HG03442 (cell line): ENCODE measurements at regions not wholly inside any gene's neighbourhood (a gene's known extent, or its start where the extent isn't known, plus 50 kb on each side); places are given as distances from the start of the nearest gene placed in this dataset.

ENCODE experiments used
- ATAC-seq: cut with Tn5 transposase; IDR thresholded peaks from one replicate; pipeline ENCODE4 v1.9.1; 2021; ENCODE audit warnings: mild to moderate bottlenecking, moderate library complexity; ENCODE audit not compliant: unreplicated experiment

DNA sequence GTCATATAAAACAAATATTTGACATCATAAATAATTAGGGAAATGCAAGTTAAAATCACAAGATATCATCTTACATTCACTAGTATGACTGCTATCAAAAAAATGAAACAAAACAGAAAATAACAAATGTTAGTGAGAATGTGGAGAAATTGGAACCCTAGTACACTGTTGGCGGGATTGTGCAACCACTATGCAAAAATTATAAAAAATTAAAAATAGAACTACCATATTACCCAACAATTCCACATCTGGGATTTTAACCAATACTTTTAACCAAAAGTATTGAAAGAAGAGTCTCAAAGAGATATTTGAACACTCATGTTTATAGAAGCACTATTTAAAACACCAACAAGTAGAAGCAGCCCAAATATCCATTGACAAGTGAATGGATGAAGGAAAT is 797.2 kb upstream of the ADAMTS5 start:
- ATAC-seq, result no peak

DNA sequence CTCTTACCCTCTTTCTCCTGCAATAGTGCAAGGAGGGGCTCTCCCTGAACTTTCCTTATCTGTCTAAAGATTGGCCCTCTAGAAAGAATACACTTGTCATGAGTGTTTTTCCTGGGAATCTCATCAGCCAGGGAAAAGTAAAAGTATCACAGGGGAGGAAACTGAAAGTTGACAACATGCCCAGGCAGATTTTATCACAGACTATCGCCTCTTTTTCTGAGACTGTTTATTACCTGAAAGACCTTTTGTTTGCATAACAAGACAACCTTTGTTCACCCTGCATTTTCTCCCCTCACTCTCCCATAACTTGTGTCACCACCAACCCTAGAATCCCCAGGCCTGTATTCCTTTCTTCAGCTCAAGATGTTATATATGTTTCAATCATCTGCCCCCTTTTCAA is 794.7 kb upstream of the ADAMTS5 start:
- ATAC-seq, result no peak

DNA sequence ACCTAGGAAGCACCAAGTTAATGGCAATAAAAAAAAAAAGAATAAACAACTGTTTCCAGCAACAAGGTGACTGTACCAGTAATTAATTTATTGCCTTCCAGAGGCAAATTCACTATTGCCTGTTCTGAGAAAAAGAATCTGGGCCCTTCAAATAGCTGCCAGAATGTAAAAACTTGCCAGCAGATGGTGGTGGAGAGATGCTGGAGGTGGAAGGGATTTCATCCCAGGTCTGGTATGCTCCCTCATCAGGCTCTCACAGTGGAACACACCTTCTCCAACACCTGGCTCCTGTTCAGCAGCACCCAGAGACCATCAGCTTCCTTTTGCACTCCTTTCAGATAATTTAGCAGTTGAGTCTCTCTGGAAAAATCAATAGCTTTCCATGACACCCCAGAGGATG is 792.9 kb upstream of the ADAMTS5 start:
- ATAC-seq, result no peak

DNA sequence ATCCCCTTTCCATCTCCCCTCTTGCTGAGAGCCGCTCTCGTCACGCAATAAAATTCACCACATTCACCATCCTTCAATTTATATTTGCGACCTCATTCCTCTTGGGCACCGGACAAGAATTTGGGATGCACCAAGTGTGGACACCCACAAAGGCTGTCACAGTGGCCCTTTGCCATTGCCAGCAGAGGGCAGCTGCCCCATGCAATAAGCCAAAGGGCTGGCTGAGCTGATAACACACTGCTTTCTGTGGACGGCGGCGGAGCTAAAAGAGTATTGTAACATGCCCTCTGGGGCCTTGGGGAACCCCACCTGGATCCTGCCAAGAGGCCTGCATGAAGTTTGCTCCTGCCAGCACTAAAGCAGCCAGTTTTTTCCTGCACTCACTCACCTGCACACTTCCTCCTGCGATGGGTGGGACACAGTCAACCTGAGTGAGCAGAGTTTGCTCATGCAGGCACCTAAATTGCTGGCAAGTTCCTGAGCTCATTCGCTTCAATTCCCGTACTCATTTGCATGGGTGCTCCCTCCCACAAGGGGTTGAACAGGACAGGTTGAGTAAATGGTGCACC is 792.3 kb upstream of the ADAMTS5 start:
- no peak for ATAC-seq

DNA sequence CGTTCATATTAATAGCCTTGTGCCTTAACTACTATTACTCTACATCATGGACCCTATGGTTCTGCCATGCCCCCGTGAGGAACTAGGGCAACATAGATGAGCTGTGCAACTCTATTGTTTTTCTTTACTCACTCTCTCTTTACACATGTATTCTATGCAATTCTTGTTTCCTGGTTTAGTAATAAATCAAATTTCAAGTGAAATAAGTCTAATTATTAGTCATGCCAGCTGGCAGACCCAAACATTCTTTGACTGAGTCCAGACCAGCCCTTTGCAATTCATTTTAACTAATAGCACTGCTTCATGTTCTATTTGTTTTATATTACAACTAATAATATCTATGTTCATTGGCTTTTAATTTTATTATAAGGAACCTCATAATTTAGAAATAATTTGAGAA is 789.3 kb upstream of the ADAMTS5 start:
- no peak for ATAC-seq

DNA sequence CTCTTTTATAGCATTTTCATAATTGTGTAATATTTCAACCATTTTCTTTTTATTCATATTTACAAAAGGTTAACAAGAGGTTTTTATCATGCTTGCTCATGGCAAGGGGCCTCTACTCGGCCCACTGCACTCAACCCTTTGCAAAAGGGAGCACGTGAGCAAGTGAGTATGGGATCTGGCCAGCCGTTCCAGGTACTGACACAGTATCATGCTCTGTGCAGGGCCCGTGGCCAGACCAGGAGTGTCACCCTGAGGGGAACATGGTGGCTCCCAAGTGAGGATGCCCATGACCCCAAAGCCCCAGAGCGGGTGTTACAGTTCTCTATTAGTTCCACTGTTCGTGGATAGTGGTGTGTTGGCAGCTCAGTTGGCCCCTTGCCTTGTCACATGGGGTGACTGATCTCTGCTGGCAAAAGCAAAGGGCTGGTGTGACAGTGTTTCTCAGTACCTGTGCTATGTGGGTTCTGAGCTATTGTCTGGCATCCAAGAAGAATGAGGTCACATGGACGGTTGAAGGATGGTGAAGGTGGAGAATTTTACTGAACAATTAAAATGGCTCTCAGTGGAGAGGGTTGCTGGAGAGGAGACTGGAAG is 777.2 kb upstream of the ADAMTS5 start:
- no peak for ATAC-seq

DNA sequence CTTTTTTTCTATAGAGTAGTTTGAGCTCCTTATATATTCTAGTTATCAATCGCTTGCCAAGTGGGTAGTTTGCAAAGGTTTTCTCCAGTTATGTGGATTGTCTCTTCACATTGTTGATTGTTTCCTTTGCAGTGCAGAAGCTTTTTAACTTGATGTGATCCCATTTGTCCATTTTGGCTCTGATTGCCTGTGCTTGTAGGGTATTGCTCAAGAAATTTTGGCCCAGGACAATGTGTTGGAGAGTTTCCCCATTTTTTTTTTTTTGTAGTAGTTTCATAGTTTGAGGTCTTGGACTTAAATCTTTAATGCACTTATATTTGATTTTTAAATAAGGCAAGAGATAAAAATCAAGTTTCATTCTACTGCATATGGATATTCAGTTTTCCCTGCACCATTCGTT is 774.8 kb upstream of the ADAMTS5 start:
- no peak for ATAC-seq

DNA sequence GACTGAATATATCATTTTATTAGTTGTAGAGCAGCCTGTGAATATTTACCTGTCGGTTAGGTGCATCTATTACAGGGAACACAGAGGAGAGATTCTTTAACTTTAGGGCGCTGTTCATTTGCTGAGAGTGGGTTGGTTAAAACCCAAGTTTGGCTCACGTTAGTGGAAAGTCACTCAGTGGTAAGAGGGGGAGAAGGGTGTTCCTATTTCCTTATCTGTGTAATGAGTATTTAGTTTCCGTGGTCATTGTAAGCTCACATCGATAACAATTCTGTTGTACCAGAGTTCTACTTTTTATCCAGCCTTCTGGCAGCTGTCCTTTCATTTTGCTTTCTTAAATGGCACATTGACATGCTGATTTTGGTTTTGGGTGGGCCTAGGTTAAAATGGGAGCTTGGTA is 773.2 kb upstream of the ADAMTS5 start:
- ATAC-seq, result no peak

DNA sequence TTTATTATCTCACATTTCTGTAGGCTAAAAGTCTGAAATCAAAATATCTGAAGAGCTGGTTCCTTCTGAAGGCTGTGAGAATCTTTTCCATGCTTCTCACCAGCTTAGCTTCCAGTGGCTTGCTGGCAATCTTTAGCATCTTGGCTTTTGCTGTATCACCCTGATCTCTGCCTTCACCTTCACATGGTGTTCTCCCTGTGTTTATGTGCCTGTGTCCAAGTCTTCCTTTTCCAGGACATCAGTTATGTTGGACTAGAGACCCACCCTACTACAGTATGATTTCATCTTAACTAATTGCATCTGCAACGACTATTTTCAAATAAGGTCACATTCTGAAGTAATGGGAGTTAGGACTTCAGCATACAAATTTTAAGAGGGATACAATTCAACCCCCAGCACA is 772.3 kb upstream of the ADAMTS5 start:
- ATAC-seq, result no peak

DNA sequence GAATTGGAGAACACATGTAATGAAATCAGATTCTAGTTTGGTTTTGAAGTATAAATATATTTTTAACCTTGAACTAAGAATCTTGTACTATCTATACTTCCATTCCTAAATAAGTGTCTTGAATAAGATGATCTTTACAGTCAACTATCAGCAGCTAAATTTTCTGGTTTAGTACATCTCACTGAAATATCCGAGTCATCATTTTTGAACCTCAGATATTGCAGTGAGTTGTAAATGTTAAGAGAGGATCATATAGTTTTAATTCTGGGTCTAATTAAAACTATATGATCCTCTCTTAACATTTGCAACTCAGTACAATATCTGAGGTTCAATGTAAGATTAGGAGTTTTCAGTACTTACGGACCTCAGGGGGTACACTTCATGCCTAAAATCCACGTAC is 768.8 kb upstream of the ADAMTS5 start:
- no peak for ATAC-seq

DNA sequence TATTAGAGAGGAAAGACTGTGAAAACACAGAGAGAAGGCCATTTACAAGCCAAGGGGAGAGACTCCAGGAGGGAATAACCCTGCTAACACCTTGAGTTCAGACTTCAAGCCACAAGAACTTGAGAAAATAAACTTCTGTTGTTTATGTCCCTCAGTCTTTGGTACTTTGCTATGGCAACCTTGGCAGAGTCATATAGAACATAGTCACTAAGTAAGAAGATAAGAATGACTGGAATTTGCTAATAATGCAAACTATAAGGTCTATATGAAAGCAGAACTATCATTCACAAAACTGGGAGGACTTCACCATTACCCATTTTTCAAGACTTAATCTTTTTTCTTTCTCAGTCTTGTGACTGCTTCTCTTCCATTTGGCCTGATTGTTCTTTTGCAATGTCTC is 767.3 kb upstream of the ADAMTS5 start:
- ATAC-seq, result no peak

DNA sequence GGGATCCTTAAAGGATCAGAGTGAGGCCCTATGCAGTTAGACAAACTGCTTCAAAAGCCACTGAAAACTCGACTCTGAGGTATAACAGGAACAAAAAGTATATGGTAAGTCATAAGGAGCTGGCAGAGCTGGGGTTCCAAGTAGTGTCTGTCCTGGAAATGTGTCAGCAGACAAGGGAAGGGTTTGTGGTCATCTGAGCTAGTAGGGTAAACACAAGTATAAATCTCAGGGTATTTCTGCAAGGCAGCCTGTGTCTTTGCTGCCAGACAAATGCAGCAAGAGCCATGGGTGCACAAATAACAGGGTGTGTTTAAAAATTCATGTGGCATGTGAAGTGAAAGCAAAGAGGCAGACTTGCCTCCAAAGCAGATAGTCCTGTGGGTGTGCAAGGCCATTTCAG is 759.0 kb upstream of the ADAMTS5 start:
- ATAC-seq, result no peak

DNA sequence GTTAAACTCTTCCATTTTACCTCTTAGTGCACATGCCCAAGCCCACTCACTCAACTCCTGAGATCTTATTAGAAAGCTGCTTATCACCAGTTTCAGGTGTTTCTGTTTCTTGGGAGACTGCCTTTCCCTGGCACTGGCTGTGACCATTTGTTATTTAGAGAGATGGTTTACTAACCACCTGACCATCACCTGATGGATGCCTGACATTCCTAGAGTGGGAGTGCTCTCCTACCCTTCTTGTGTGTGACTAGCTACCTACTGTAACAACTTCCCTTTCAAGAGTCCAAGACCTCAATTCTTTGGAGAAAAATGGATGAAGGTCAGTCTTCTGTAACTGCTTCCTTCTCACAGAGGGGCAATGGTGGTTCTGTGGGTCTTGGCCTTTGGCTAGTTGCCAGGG is 755.2 kb upstream of the ADAMTS5 start:
- no peak for ATAC-seq

DNA sequence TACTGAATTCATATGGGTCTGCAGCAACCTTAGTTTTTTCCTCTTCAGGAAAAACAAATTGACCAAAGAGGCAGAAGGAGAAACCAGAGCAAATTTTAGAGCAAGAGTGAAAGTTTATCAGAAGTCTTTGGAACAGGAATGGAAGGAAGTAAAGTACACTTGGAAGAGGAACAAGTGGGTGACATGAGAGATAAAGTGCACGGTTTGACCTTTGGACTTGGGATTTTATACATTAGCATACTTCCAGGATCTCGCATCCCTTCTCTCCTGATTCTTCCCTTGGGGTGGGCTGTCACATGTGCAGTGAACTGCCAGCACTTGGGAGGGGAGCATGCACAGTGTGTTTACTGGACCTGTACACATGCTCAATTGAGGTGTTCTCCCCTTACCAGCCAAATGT is 754.8 kb upstream of the ADAMTS5 start:
- no peak for ATAC-seq

DNA sequence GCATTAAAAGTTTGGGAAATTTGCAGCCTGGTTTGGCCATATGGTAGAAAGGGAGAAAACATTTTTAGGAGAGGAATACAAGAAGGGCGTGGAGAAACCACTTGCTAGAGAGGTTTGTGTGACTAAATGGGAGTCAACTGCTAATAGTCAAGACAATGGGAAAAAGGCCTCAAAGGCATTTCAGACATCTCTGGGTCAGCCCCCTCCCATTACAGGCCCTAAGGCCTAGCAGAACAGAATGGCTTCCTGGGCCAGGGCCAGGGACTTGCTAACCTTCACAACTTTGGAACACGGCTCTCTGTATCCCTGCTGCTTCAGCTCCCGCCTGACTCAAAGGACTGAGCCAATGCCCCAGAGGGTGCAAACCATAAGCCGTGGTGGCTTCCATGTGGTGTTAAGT is 752.3 kb upstream of the ADAMTS5 start:
- ATAC-seq, result no peak

DNA sequence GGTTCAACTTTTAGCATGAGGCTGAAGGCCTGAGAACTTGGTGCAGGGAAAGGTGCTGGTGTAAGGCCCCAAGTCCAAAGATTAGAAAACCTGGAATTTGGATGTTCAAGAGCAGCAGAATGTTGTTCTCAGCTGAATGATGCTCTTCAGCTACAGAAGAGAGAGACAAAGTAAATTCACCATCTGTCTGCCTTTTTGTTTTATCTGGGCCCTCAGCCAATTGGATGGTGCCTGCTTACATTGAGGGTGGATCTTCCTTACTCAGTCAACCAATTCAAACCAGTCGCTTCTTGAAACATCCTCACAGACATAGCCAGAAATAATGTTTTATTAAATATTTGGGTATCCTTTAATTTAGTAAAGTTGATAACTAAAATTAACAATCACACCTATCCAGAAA is 748.2 kb upstream of the ADAMTS5 start:
- no peak for ATAC-seq

DNA sequence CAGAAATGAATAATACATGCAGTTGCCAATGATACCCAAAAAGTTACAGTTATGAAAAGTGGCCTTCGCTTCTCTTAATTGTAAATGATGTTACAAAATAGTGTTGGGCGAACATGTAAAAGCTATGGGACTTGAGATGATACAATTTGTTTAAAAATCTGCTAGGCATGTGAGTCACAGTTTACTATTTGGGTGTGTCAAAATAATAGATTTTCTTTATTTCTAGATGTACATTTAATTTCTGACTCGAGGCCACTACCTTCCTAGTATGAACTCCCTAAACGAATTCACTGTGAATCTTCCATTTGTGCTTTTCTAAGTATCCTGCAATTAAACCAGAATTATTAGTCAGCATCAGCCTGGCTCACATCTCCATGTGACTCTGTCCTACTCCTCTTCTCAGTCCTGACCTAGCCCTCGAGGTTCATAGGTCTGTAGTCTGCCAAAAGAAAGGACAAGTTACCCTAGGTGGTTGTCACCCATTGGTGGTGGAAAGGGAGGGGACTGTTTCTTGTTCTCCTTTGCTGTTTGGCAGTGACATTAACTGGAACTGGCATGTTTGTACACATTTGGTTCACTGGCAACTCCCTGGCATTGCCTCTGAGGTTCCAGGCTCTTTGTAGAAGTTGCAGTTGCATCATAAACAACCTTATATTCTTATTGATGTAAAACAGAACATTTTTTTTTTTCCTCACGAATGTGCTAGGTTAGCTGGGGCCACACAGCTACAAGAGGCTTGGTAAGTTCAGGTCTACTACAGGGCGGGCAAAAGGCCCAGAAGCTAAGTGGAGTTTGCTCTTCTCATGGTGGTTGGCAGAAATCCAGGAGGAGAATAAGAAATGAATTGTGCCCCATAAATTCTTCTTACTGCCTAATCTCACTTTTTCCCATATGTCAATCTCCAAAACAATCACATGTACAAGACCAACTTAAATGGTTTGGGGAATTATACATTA is 746.5 kb upstream of the ADAMTS5 start:
- no peak for ATAC-seq

DNA sequence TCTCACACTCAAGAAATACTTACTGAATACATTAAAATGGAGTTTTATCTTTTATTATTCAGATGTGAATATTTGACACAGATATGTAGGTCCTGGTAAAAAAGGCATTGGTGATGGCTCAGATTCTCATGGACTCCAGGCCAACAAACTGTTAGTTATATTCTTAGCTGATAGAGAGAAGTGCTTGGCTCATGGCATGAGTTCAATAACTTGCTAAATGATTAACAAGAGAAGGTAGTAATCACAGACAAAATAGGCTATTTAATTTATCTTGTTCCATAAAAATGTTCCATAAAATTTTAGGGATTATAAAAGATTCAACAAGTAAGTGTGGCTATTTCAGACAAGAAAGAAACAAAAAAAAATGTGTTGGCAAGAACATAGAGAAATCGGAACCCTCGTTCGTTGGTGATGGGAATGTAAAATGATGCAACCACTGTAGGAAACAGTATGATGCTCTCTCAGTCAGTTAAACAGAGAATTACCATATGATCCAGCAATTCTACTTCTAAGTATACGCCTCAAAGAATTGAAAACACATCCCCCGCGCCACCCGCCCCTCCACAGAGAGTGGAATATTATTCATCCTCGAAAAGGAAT is 737.8 kb upstream of the ADAMTS5 start:
- ATAC-seq, result no peak

DNA sequence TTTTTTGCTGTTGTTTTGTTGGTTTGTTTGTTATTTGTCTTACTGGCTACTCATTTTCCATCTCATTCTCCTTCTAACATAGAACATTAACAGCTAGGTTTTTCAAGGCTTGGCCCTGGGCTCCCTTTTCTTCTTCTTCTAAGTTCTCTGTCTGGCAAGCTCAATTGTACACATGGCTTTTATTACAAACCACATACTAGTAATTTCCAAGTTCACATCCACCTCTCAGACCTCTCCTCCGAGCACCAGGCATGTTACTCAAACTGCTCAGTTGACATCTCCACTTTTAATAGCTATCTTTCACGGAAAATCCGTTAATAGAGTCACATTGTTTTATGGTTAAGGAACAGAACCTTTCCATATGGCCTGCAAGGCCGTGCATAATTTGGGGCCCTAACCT is 736.9 kb upstream of the ADAMTS5 start:
- no peak for ATAC-seq

DNA sequence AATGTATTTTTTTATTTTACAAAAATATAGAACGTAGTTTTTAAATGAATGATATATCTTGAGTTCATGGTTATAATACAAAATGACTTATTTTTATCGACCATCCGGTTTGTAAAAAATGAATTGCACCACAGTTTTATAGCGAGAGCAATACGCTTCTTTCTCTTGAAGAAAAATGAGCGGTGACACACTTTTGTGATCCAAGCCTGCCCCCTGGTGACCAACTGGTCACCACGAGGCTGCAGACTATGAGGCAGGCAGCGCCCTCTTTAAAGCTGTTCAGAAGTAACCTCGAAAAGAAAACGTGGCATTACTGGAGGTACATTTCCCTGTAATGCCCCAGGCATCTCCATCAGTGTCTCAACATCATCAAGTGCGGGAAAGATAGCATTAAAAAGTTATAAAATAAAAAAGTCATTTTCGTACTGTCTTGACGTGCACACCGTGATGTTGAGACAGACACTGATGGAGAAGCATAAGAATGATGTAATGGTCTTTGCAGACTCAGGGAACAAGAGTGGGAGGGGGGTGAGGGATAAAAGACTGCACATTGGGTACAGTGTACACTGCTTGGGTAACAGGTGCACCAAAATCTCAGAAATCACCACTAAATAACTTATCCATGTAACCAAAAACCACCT is 734.2 kb upstream of the ADAMTS5 start:
- ATAC-seq, result peak; percentile 54

DNA sequence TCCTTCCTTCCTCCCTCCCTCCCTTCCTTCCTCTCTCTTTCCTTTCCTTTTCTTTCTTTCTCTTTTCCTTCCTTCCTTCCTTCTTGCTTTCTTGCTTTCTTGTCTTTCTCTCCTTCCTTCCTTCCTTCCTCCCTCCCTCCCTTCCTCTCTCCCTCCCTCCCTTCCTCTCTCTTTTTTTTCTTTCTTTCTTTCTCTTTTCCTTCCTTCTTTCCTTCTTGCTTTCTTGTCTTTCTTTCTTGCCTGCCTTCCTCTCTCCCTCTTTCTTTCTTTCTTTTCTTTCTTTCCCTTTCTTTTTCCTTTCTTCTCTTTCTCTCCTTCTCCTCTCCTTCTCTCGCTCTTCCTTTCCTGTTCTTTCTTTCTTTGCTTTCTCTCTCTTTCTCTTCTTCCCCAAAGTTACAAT is 728.4 kb upstream of the ADAMTS5 start:
- no peak for ATAC-seq
